ENCODE measurements at regions not wholly inside any gene's neighbourhood (a gene's known extent, or its start where the extent isn't known, plus 50 kb on each side); places are given as distances from the start of the nearest gene placed in this dataset.

DNA sequence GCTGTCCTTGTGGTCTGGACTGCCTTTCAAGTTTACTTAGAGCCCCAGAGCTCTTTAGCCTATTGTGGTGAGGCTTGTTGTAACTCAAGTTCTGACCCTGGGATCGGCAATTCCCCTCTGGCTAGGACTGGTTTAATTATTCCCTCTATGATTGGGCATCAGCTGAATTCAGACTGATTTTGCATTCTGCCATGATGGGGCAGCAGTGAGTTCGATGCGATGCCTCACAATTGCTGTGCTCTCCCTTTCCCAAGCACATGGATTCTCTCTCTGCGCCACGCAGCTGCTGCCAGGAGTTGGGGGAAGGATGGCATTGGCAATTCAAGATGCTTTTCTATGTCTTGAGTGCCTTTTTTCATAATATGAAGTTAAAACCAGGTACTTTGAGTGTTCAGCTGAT, 327.8 kb upstream of the CXorf51B start:
- TF ChIP-seq, protein P1, sequence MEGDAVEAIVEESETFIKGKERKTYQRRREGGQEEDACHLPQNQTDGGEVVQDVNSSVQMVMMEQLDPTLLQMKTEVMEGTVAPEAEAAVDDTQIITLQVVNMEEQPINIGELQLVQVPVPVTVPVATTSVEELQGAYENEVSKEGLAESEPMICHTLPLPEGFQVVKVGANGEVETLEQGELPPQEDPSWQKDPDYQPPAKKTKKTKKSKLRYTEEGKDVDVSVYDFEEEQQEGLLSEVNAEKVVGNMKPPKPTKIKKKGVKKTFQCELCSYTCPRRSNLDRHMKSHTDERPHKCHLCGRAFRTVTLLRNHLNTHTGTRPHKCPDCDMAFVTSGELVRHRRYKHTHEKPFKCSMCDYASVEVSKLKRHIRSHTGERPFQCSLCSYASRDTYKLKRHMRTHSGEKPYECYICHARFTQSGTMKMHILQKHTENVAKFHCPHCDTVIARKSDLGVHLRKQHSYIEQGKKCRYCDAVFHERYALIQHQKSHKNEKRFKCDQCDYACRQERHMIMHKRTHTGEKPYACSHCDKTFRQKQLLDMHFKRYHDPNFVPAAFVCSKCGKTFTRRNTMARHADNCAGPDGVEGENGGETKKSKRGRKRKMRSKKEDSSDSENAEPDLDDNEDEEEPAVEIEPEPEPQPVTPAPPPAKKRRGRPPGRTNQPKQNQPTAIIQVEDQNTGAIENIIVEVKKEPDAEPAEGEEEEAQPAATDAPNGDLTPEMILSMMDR (IDR thresholded peaks at IDR 0.05) = no peak
- TF ChIP-seq POLR2A (IDR thresholded peaks at IDR 0.05) = no peak

Data from adrenal gland (tissue), 5 donors.